Spleen (tissue), 7 donors: ENCODE measurements at regions not wholly inside any gene's neighbourhood (a gene's known extent, or its start where the extent isn't known, plus 50 kb on each side); places are given as distances from the start of the nearest gene placed in this dataset.

Experiments used
- POLR2A ChIP-seq, 3 donors: fragments of 450-650 bp; IDR thresholded peaks; one replicate each; pipeline ENCODE4 v1.5.1; 2017; ENCODE audit warnings: antibody characterized with exemption in 3 of 3, mild to moderate bottlenecking in 1 of 3
- POLR2AphosphoS5 ChIP-seq, 3 donors: sonication (generic); formaldehyde crosslinking; IDR thresholded peaks; one replicate each; pipeline ENCODE4 v1.5.1; 2017; ENCODE audit warnings: antibody characterized with exemption in 3 of 3
- TF ChIP-seq, protein P1 (sequence below), 11 experiments: fragments of 200-600 bp in 7 of 11; fragments of 450-650 bp in 4 of 11; sonication (generic) in 4 of 11; IDR thresholded peaks in 8 of 11; conservative IDR thresholded peaks in 3 of 11; 1 replicate in 7 of 11; 2 replicates in 4 of 11; pipeline versions ENCODE4 v1.4.0 to v1.8.0; 2016 to 2021; ENCODE audit warnings: antibody characterized with exemption in 11 of 11, inconsistent platforms in 4 of 11, mild to moderate bottlenecking in 1 of 11
- donor health status: DM: no; HTN: no; CAD: no; lungs with moderate emphysema.
- donor health status: DM: no; HTN: no; CAD: no.
- donor health status: DM: no; HTN: no; CAD: no.

DNA sequence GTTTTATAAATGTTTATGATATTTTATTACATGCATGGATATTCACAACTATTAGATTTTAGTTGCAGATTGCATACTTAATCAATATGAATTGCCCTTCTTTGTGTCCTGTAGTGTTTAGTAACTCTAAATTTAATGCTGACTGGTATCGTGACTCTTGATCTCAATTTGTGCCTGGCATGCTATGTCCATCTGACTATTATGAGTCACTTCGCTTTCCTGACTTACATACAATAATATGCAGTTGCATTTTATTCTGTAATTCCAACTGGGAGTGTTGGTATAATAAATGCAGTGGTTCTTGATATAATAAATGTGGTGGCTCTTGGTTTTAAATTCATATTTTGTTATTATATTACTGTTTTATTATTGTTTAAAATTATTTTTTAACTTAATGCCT, 277.5 kb downstream of the LIG4 start:
- TF ChIP-seq, protein P1, sequence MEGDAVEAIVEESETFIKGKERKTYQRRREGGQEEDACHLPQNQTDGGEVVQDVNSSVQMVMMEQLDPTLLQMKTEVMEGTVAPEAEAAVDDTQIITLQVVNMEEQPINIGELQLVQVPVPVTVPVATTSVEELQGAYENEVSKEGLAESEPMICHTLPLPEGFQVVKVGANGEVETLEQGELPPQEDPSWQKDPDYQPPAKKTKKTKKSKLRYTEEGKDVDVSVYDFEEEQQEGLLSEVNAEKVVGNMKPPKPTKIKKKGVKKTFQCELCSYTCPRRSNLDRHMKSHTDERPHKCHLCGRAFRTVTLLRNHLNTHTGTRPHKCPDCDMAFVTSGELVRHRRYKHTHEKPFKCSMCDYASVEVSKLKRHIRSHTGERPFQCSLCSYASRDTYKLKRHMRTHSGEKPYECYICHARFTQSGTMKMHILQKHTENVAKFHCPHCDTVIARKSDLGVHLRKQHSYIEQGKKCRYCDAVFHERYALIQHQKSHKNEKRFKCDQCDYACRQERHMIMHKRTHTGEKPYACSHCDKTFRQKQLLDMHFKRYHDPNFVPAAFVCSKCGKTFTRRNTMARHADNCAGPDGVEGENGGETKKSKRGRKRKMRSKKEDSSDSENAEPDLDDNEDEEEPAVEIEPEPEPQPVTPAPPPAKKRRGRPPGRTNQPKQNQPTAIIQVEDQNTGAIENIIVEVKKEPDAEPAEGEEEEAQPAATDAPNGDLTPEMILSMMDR (IDR thresholded peaks at IDR 0.05 in 8 of 11, conservative IDR thresholded peaks at IDR 0.05 in 3 of 11): no peak
- TF ChIP-seq POLR2AphosphoS5 (IDR thresholded peaks at IDR 0.05): no peak
- TF ChIP-seq POLR2A (IDR thresholded peaks at IDR 0.05): no peak
